ENCODE measurements at regions not wholly inside any gene's neighbourhood (a gene's known extent, or its start where the extent isn't known, plus 50 kb on each side); places are given as distances from the start of the nearest gene placed in this dataset.

GRCh38 chrX:10085223-10085622 lies 71.6 kb upstream of the CLCN4 start:
- peaks cover 62% of the 10 kb centered on the region for H3K4me1 Mint-ChIP-seq
- WGBS (ENCODE audit: insufficient coverage): no CpG with 5 or more reads among the region's 1 CpG
- peak; percentile 32 for ATAC-seq (ENCODE audit: low read depth)

DNA sequence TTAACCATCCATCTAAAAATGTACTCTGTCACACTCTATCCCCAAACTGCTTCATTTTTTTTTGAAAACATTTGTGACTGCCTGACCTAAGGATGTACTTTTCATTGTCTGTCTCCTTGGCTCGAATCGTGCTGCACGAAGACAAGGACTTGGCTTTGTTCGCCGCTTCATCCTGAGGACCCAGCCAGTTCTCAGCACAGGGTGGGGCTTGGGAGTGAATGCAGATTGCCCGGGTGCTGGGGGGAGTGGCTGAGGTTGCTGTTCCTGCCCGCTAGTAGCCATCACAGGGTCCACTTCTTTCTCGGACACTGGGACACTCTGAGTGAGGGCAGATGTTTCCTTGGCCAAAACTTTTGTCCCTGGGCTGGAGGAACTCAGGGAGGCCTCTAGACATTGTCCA lies 70.1 kb upstream of the CLCN4 start:
- no peak overlapping the region for H3K4me3 ChIP-seq (ENCODE audit: control extremely low read depth in 1 of 5, extremely low read depth in 1 of 5, insufficient read depth in 1 of 5, low read depth in 2 of 5, low read length in 4 of 5)
- H3K27ac ChIP-seq (ENCODE audit: low read length in 2 of 2): no peak overlapping the region
- peak overlapping the region; percentile 39 for H3K4me3 Mint-ChIP-seq
- no peaks in the 10 kb centered on the region for H3K9me3 Mint-ChIP-seq (ENCODE audit: insufficient read depth)
- no peak overlapping the region for H3K9ac ChIP-seq (ENCODE audit: low read length)
- H3K36me3 ChIP-seq (replicated peaks in 1 of 2; ENCODE audit: control extremely low read depth in 1 of 2, control insufficient read depth in 1 of 2, extremely low read depth in 1 of 2, insufficient read depth in 2 of 2, low read length in 1 of 2): peaks cover 0 to 13% of the 10 kb centered on the region in 2 experiments
- peaks cover 34 to 49% of the 10 kb centered on the region in 2 donors for H3K4me1 ChIP-seq (ENCODE audit: control insufficient read depth in 2 of 2, insufficient read depth in 2 of 2, low read length in 2 of 2)
- H3K4me2 ChIP-seq (replicated peaks; ENCODE audit: low read depth, low read length, poor library complexity, severe bottlenecking): no peak overlapping the region
- no peaks in the 10 kb centered on the region for H4K20me1 ChIP-seq (ENCODE audit: control insufficient read depth, insufficient read depth, low read length, poor library complexity, severe bottlenecking)
- ChIA-PET POLR2A (no interaction called here), CTCF (interaction anchor here (1.4 kb wide), 1 partner anchor 20 kb away, joined by 3 read pairs; no protein-coding TSS in a partner anchor)
- no peaks in the 10 kb centered on the region for H3K27me3 Mint-ChIP-seq
- H3K9me3 ChIP-seq (ENCODE audit: control extremely low read depth in 1 of 3, control insufficient read depth in 2 of 3, insufficient read depth in 1 of 3, low read length in 2 of 3): no peaks in the 10 kb centered on the region
- intact Hi-C loops (cut with micrococcal nuclease): no loop called here
- peaks cover 18% of the 10 kb centered on the region for H3K79me2 ChIP-seq (ENCODE audit: control insufficient read depth, insufficient read depth, low read length)
- ATAC-seq (ENCODE audit: low read depth) (no peak), DNase-seq (no peak)
- no peak overlapping the region for H2AFZ ChIP-seq (ENCODE audit: insufficient read depth, low read depth, low read length, poor library complexity, severe bottlenecking)
- no peak for TF ChIP-seq EZH2 (IDR thresholded peaks at IDR 0.05; ENCODE audit: borderline replicate concordance, insufficient read depth, low read depth, low read length, poor library complexity, severe bottlenecking)
- TF ChIP-seq, protein P1, sequence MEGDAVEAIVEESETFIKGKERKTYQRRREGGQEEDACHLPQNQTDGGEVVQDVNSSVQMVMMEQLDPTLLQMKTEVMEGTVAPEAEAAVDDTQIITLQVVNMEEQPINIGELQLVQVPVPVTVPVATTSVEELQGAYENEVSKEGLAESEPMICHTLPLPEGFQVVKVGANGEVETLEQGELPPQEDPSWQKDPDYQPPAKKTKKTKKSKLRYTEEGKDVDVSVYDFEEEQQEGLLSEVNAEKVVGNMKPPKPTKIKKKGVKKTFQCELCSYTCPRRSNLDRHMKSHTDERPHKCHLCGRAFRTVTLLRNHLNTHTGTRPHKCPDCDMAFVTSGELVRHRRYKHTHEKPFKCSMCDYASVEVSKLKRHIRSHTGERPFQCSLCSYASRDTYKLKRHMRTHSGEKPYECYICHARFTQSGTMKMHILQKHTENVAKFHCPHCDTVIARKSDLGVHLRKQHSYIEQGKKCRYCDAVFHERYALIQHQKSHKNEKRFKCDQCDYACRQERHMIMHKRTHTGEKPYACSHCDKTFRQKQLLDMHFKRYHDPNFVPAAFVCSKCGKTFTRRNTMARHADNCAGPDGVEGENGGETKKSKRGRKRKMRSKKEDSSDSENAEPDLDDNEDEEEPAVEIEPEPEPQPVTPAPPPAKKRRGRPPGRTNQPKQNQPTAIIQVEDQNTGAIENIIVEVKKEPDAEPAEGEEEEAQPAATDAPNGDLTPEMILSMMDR (IDR thresholded peaks at IDR 0.05): no peak
- H3K4me1 Mint-ChIP-seq: peaks cover 66% of the 10 kb centered on the region
- WGBS (ENCODE audit: insufficient coverage): 96% methylated on average over 8 of the region's 8 CpGs
- H3K27ac Mint-ChIP-seq: no peak overlapping the region
- H3K27me3 ChIP-seq (replicated peaks in 1 of 4; ENCODE audit: control extremely low read depth in 1 of 4, control insufficient read depth in 3 of 4, insufficient read depth in 4 of 4, low read length in 3 of 4): no peaks in the 10 kb centered on the region

More at GRCh38 chrX:10085223-10085622, 71.6 kb upstream of the CLCN4 start:
- ChIA-PET POLR2A (interaction anchor here (0.6 to 1.4 kb wide), 4 partner anchors 17 to 28 kb away, joined by 3 to 13 read pairs (median 8); no protein-coding TSS in a partner anchor), CTCF (interaction anchor here (0.6 to 5.7 kb wide), 3 partner anchors 21 to 66 kb away, joined by 3 to 47 read pairs (median 3); no protein-coding TSS in a partner anchor)
- Mint-ChIP-seq H3K9me3 (ENCODE audit: insufficient read depth) (no peaks in the 10 kb centered on the region), H3K4me3 (peak overlapping the region; percentile 1), H3K27me3 (no peaks in the 10 kb centered on the region), H3K27ac (peak overlapping the region; percentile 58)
- Histone ChIP-seq H3K4me3 (ENCODE audit: control extremely low read depth in 1 of 5, extremely low read depth in 1 of 5, insufficient read depth in 1 of 5, low read depth in 2 of 5, low read length in 4 of 5) (no peak overlapping the region), H3K4me2 (replicated peaks; ENCODE audit: low read depth, low read length, poor library complexity, severe bottlenecking) (peak overlapping the region; percentile 43), H4K20me1 (ENCODE audit: control insufficient read depth, insufficient read depth, low read length, poor library complexity, severe bottlenecking) (no peaks in the 10 kb centered on the region), H3K27me3 (replicated peaks in 1 of 4; ENCODE audit: control extremely low read depth in 1 of 4, control insufficient read depth in 3 of 4, insufficient read depth in 4 of 4, low read length in 3 of 4) (no peaks in the 10 kb centered on the region), H3K79me2 (ENCODE audit: control insufficient read depth, insufficient read depth, low read length) (peaks cover 18% of the 10 kb centered on the region), H3K4me1 (ENCODE audit: control insufficient read depth in 2 of 2, insufficient read depth in 2 of 2, low read length in 2 of 2) (peaks cover 34 to 49% of the 10 kb centered on the region in 2 donors), H3K9me3 (ENCODE audit: control extremely low read depth in 1 of 3, control insufficient read depth in 2 of 3, insufficient read depth in 1 of 3, low read length in 2 of 3) (no peaks in the 10 kb centered on the region), H2AFZ (ENCODE audit: insufficient read depth, low read depth, low read length, poor library complexity, severe bottlenecking) (no peak overlapping the region), H3K27ac (ENCODE audit: low read length in 2 of 2) (no peak overlapping the region), H3K9ac (ENCODE audit: low read length) (no peak overlapping the region), H3K36me3 (replicated peaks in 1 of 2; ENCODE audit: control extremely low read depth in 1 of 2, control insufficient read depth in 1 of 2, extremely low read depth in 1 of 2, insufficient read depth in 2 of 2, low read length in 1 of 2) (peaks cover 0 to 13% of the 10 kb centered on the region in 2 experiments)
- intact Hi-C loops (cut with micrococcal nuclease): no loop called here
- peak; percentile 20 for DNase-seq
- no peak for TF ChIP-seq EZH2 (IDR thresholded peaks at IDR 0.05; ENCODE audit: borderline replicate concordance, insufficient read depth, low read depth, low read length, poor library complexity, severe bottlenecking)
- TF ChIP-seq, protein P1 (IDR thresholded peaks at IDR 0.05): no peak

Measured in B cell (primary cell).